Heart right ventricle (tissue), 16 donors: ENCODE measurements at regions not wholly inside any gene's neighbourhood (a gene's known extent, or its start where the extent isn't known, plus 50 kb on each side); places are given as distances from the start of the nearest gene placed in this dataset.

Source experiments
- ATAC-seq, 8 donors: fragments of 200-7000 bp; cut with Tn5 transposase; one replicate each; pipeline ENCODE4 v1.9.1; 2020; ENCODE audit warnings: mild to moderate bottlenecking in 8 of 8, moderate library complexity in 8 of 8, moderate number of reproducible peaks in 1 of 8
- DNase-seq, 2 donors: peaks; one replicate each; pipeline ENCODE4 v3.0.0-alpha.2; 2020
- H3K27ac ChIP-seq, 10 donors: fragments of 200-600 bp; sonication (generic) in 2 of 10; one replicate each; pipeline versions ENCODE4 v1.5.0 to v1.8.0; 2020 to 2022; ENCODE audit warnings: mild to moderate bottlenecking in 3 of 10
- H3K27me3 ChIP-seq, 7 donors: fragments of 200-600 bp; one replicate each; pipeline ENCODE4 v1.8.0; 2021 to 2022; ENCODE audit warnings: mild to moderate bottlenecking in 2 of 7
- H3K36me3 ChIP-seq, 9 donors: fragments of 200-600 bp; sonication (generic) in 1 of 9; one replicate each; pipeline versions ENCODE4 v1.5.0 to v1.8.0; 2020 to 2022; ENCODE audit warnings: mild to moderate bottlenecking in 2 of 9
- H3K4me1 ChIP-seq, 9 donors: fragments of 200-600 bp; sonication (generic) in 1 of 9; one replicate each; pipeline versions ENCODE4 v1.5.0 to v1.8.0; 2020 to 2022; ENCODE audit warnings: mild to moderate bottlenecking in 4 of 9
- H3K4me3 ChIP-seq, 10 donors: fragments of 200-600 bp; sonication (generic) in 2 of 10; one replicate each; pipeline versions ENCODE4 v1.5.0 to v1.8.0; 2020 to 2022; ENCODE audit warnings: mild to moderate bottlenecking in 7 of 10, moderate library complexity in 2 of 10
- H3K9me3 ChIP-seq, 11 donors: fragments of 200-600 bp in 10 of 11; sonication (generic) in 2 of 11; one replicate each; pipeline versions ENCODE4 v1.5.0 to v1.8.0; 2013 to 2022; ENCODE audit warnings: mild to moderate bottlenecking in 2 of 11, control low read depth in 1 of 11, moderate library complexity in 1 of 11
- WGBS, 2 donors: extraction: QIAGEN DNeasy Blood & Tissue Kit; methylation state at CpG; one replicate each; pipeline ENCODE4 v1.1.7; 2013; ENCODE audit warnings: inconsistent platforms in 1 of 2; 5-methylcytosine and 5-hydroxymethylcytosine counted together
- intact Hi-C, 10 donors: fragments of 100-400 bp; cut with DNase I; formaldehyde crosslinking; loops; one replicate each; pipeline versions ENCODE4 v1.11.1 to v1.14.2; 2022
- TF ChIP-seq, protein P1 (sequence below), 9 donors: fragments of 200-600 bp; sonication (generic) in 2 of 9; IDR thresholded peaks; one replicate each; pipeline versions ENCODE4 v1.5.0 to v1.8.0; 2021 to 2022; ENCODE audit warnings: antibody characterized with exemption in 9 of 9, mild to moderate bottlenecking in 5 of 9, moderate library complexity in 1 of 9
- donor health status: Arrhythmogenic right ventricular cardiomyopathy.
- donor health status: ischemic (EF 13 %, LVEDD 7.1; RV severe dilation, severe dysfunction).
- donor health status: healthy with polysubstance abuse.
- donor health status: DM: no; HTN: yes; CAD: no.
- donor health status: DM: no; HTN: no; CAD: no.
- donor health status: ischemic (EF 25% LVEDD 6.9; RV normal size, moderate dysfunction).
- donor health status: ischemic (EF 25% LVEDD 5.7; RV mildly dilated, moderate dysfunction).
- donor health status: healthy.
- donor health status: DM: yes; HTN: yes; CAD: no.
- donor health status: Ischemic cardiomyopathy.
- donor health status: ischemic (EF 35%, LVEDD 5.7; RV mildly dilated, moderate dysfunction).
- donor health status: nonischemic (EF 11% LVEDD 7.7; RV severe dilation, severe dysfunction).
- donor health status: DM: yes; HTN: yes; CAD: no.
- donor health status: PGD.
- donor health status: ischemic (EF 29% LVEDD 5.4; RV normal size, mild dysfunction).
- donor health status: nonischemic (EF 23%, LVEDD 6.1; RV moderate dilation, normal function).

GRCh38 chr10:10780746-10781145 lies 236.9 kb upstream of the CELF2 start:
- no peaks in the 10 kb centered on the region for H3K36me3 ChIP-seq
- 88 to 93% methylated on average over 3 of the region's 3 CpGs for WGBS, 2 donors
- no peak overlapping the region for H3K27ac ChIP-seq
- TF ChIP-seq, protein P1, sequence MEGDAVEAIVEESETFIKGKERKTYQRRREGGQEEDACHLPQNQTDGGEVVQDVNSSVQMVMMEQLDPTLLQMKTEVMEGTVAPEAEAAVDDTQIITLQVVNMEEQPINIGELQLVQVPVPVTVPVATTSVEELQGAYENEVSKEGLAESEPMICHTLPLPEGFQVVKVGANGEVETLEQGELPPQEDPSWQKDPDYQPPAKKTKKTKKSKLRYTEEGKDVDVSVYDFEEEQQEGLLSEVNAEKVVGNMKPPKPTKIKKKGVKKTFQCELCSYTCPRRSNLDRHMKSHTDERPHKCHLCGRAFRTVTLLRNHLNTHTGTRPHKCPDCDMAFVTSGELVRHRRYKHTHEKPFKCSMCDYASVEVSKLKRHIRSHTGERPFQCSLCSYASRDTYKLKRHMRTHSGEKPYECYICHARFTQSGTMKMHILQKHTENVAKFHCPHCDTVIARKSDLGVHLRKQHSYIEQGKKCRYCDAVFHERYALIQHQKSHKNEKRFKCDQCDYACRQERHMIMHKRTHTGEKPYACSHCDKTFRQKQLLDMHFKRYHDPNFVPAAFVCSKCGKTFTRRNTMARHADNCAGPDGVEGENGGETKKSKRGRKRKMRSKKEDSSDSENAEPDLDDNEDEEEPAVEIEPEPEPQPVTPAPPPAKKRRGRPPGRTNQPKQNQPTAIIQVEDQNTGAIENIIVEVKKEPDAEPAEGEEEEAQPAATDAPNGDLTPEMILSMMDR (IDR thresholded peaks at IDR 0.05) = no peak
- ATAC-seq (no peak), DNase-seq (no peak)
- H3K27me3 ChIP-seq = no peaks in the 10 kb centered on the region
- intact Hi-C loops = no loop called here
- H3K4me1 ChIP-seq = no peaks in the 10 kb centered on the region
- H3K9me3 ChIP-seq = peaks cover 0 to 6% (median 0%) of the 10 kb centered on the region in 11 donors
- H3K4me3 ChIP-seq = no peak overlapping the region

- Histone ChIP-seq H3K9me3 (peaks cover 0 to 6% (median 0%) of the 10 kb centered on the region in 11 donors), H3K4me3 (no peak overlapping the region), H3K27me3 (no peaks in the 10 kb centered on the region), H3K36me3 (no peaks in the 10 kb centered on the region), H3K4me1 (peaks cover 0 to 13% (median 0%) of the 10 kb centered on the region in 9 donors), H3K27ac (no peak overlapping the region)
- DNase-seq (no peak), ATAC-seq (no peak)
- intact Hi-C loops = no loop called here
- TF ChIP-seq, protein P1 (IDR thresholded peaks at IDR 0.05) = no peak
- 93 to 95% methylated on average over 5 of the region's 5 CpGs for WGBS, 2 donors
Measured at GRCh38 chr10:10782603-10783002, 235.1 kb upstream of the CELF2 start.

DNA sequence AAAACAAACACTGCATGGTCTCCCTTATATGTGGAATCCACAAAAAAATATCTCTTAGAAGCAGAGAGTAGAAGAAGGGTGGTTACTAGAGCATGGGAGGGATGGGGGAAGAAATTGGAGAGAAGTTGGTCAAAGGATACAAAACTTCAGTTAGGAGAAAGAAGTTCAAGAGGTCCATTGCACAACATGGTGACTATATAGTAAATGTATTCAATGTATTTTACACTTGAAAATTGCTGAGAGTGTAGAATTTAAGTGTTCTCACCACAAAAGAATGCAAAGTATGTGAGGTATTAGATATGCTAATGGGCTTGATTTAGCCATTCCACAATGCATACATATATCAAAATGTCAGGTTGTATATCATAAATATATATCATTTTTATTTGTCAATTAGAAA lies 232.0 kb upstream of the CELF2 start:
- no peaks in the 10 kb centered on the region for H3K27me3 ChIP-seq
- DNase-seq (no peak), ATAC-seq (no peak)
- intact Hi-C loops = no loop called here
- no peaks in the 10 kb centered on the region for H3K36me3 ChIP-seq
- TF ChIP-seq, protein P1 (IDR thresholded peaks at IDR 0.05) = no peak
- peaks cover 0 to 6% (median 0%) of the 10 kb centered on the region in 11 donors for H3K9me3 ChIP-seq
- H3K4me1 ChIP-seq = peaks cover 0 to 23% (median 0%) of the 10 kb centered on the region in 9 donors
- H3K4me3 ChIP-seq = no peak overlapping the region
- no peak overlapping the region for H3K27ac ChIP-seq

DNA sequence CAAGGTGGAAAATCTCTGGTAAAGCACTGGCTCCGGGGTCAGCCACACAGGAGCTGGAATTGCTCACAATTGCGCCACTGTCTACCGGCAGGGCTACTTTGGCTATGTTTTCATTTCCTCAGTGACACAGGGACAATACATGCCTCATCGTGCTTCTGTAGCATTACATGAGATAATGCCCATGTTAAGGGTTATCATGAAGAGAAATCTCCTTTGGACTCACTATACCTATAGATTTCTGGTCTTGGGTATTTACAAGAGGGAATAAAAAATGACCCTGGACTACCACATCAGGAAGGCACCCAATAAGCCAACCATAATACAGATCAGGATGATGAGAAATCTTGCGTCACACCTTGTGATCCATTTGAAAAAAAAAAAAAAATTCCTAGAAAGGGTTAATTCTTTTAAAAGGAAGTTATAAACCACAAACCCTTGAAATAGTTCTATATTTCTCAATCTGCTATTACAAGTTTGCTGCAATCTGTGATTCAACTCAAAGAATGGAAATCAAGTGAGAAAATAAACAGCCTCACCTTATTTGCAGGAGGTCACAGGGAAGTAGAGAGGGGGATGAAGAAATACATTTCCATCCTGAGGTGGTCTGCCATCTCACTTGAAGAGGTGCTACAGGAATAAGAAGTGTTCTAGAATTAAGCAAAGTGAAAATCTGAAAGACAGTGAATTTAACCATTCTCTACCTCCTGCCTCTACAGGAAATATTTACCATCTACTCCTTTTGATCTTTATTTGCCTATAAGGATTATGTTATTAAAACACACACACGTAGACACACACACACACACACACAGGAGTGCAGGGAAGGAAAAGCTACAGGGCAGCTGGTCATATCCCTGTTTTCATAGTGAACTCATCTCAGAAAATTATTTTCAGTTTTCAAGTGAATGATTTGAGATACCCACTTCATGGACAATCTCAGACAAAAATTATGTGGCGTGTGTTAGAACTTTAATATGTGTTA lies 231.3 kb upstream of the CELF2 start:
- intact Hi-C loops = no loop called here
- H3K9me3 ChIP-seq = peaks cover 0 to 6% (median 0%) of the 10 kb centered on the region in 11 donors
- H3K4me1 ChIP-seq = peaks cover 0 to 23% (median 0%) of the 10 kb centered on the region in 9 donors
- H3K4me3 ChIP-seq = no peak overlapping the region
- no peak overlapping the region for H3K27ac ChIP-seq
- no peak for ATAC-seq
- DNase-seq = no peak
- TF ChIP-seq, protein P1 (IDR thresholded peaks at IDR 0.05) = no peak
- H3K27me3 ChIP-seq = no peaks in the 10 kb centered on the region
- WGBS, 2 donors = 82 to 86% methylated on average over 7 of the region's 7 CpGs
- no peaks in the 10 kb centered on the region for H3K36me3 ChIP-seq
